Trophoblast cell (in vitro differentiated cells and primary cell): ENCODE measurements at regions not wholly inside any gene's neighbourhood (a gene's known extent, or its start where the extent isn't known, plus 50 kb on each side); places are given as distances from the start of the nearest gene placed in this dataset.

Experiments used
- DNase-seq, 2 donors: peaks; one replicate each; pipeline ENCODE4 v3.0.0-alpha.2; 2016
- H2AFZ ChIP-seq: 2 replicates; pipeline ENCODE4 v1.6.1; 2013; ENCODE audit warnings: low read length, moderate library complexity, mild to moderate bottlenecking; ENCODE audit not compliant: insufficient read depth, poor library complexity
- H2AK5ac ChIP-seq: 2 replicates; pipeline ENCODE4 v1.6.1; 2013; ENCODE audit warnings: mild to moderate bottlenecking, low read length
- H2BK120ac ChIP-seq: 2 replicates; pipeline ENCODE4 v1.6.1; 2013; ENCODE audit warnings: low read length, mild to moderate bottlenecking, moderate library complexity; ENCODE audit not compliant: insufficient read depth, poor library complexity
- H2BK12ac ChIP-seq: 2 replicates; pipeline ENCODE4 v1.6.1; 2013; ENCODE audit warnings: mild to moderate bottlenecking, low read length, moderate library complexity
- H2BK5ac ChIP-seq: 2 replicates; pipeline ENCODE4 v1.6.1; 2013; ENCODE audit warnings: low read length, low read depth, moderate library complexity, mild to moderate bottlenecking; ENCODE audit not compliant: poor library complexity
- H3K14ac ChIP-seq: 2 replicates; pipeline ENCODE4 v1.6.1; 2013; ENCODE audit warnings: mild to moderate bottlenecking, low read length
- H3K18ac ChIP-seq: 2 replicates; pipeline ENCODE4 v1.6.1; 2013; ENCODE audit warnings: mild to moderate bottlenecking, low read length
- H3K23ac ChIP-seq: 2 replicates; pipeline ENCODE4 v1.6.1; 2013; ENCODE audit warnings: low read length
- H3K27ac ChIP-seq: 2 replicates; pipeline ENCODE4 v1.5.1; 2013; ENCODE audit warnings: low read depth, mild to moderate bottlenecking, inconsistent platforms, low read length, moderate library complexity
- H3K27me3 ChIP-seq: 2 replicates; pipeline ENCODE4 v1.6.1; 2013; ENCODE audit warnings: inconsistent platforms, mild to moderate bottlenecking, low read length, moderate library complexity; ENCODE audit not compliant: insufficient read depth
- H3K36me3 ChIP-seq, 2 experiments: 1 replicate in 1 of 2; 2 replicates in 1 of 2; pipeline ENCODE4 v1.6.1; 2013; ENCODE audit warnings: low read length in 2 of 2, mild to moderate bottlenecking in 2 of 2, moderate library complexity in 1 of 2; ENCODE audit not compliant: insufficient read depth in 2 of 2, control insufficient read depth in 1 of 2
- H3K4ac ChIP-seq: 2 replicates; pipeline ENCODE4 v1.6.1; 2013; ENCODE audit warnings: low read depth, mild to moderate bottlenecking, low read length, moderate library complexity
- H3K4me1 ChIP-seq, 2 experiments: 1 replicate in 1 of 2; 2 replicates in 1 of 2; pipeline ENCODE4 v1.6.1; 2013; ENCODE audit warnings: low read length in 2 of 2, mild to moderate bottlenecking in 2 of 2, moderate library complexity in 1 of 2; ENCODE audit not compliant: insufficient read depth in 2 of 2, control insufficient read depth in 1 of 2
- H3K4me2 ChIP-seq: 2 replicates; pipeline ENCODE4 v1.6.1; 2013; ENCODE audit warnings: inconsistent platforms, mild to moderate bottlenecking, low read length, moderate library complexity
- H3K4me3 ChIP-seq: 2 replicates; pipeline ENCODE4 v1.5.1; 2013; ENCODE audit warnings: mild to moderate bottlenecking, low read depth, low read length, inconsistent platforms
- H3K79me1 ChIP-seq: one replicate; pipeline ENCODE4 v1.6.1; 2013; ENCODE audit warnings: low read length
- H3K79me2 ChIP-seq: 2 replicates; pipeline ENCODE4 v1.6.1; 2013; ENCODE audit warnings: low read length, mild to moderate bottlenecking; ENCODE audit not compliant: control insufficient read depth, insufficient read depth, poor library complexity
- H3K9ac ChIP-seq: 2 replicates; pipeline ENCODE4 v1.6.1; 2013; ENCODE audit warnings: mild to moderate bottlenecking, low read length
- H3K9me3 ChIP-seq: 2 replicates; pipeline ENCODE4 v1.6.1; 2013; ENCODE audit warnings: low read depth, mild to moderate bottlenecking, control low read depth, inconsistent platforms, low read length; ENCODE audit not compliant: insufficient read depth
- H4K12ac ChIP-seq: 2 replicates; pipeline ENCODE4 v1.6.1; 2013; ENCODE audit warnings: low read depth, mild to moderate bottlenecking, low read length, moderate library complexity
- H4K8ac ChIP-seq: 2 replicates; pipeline ENCODE4 v1.6.1; 2013; ENCODE audit warnings: low read depth, mild to moderate bottlenecking, low read length, moderate library complexity
- H4K91ac ChIP-seq: one replicate; pipeline ENCODE4 v1.6.1; 2013; ENCODE audit warnings: low read depth, mild to moderate bottlenecking, low read length, moderate library complexity
- WGBS: extraction: QIAGEN DNeasy Blood & Tissue Kit; methylation state at CpG from one replicate; pipeline ENCODE4 v1.1.7; 2013; ENCODE audit warnings: missing lambda C conversion rate; ENCODE audit not compliant: insufficient read length, insufficient coverage; ENCODE audit errors: extremely low coverage; 5-methylcytosine and 5-hydroxymethylcytosine counted together

GRCh38 chr2:46844443-46844842, 71.2 kb downstream of the MCFD2 start:
- Histone ChIP-seq H3K79me1 (peaks cover 7% of the 10 kb centered on the region), H2AFZ (no peak overlapping the region), H3K18ac (no peak overlapping the region), H4K91ac (no peak overlapping the region), H2BK5ac (no peak overlapping the region), H3K4me1 (peaks cover 0 to 6% of the 10 kb centered on the region in 2 experiments), H3K79me2 (peaks cover 2% of the 10 kb centered on the region), H2BK120ac (no peak overlapping the region), H4K8ac (no peak overlapping the region), H2BK12ac (no peak overlapping the region), H3K27ac (no peak overlapping the region), H3K9ac (no peak overlapping the region), H3K4me2 (no peak overlapping the region), H3K23ac (no peak overlapping the region), H3K36me3 (no peaks in the 10 kb centered on the region), H2AK5ac (no peak overlapping the region), H3K4me3 (no peak overlapping the region), H3K27me3 (no peaks in the 10 kb centered on the region), H3K4ac (no peak overlapping the region), H4K12ac (no peak overlapping the region), H3K9me3 (no peaks in the 10 kb centered on the region), H3K14ac (no peak overlapping the region)
- WGBS, result no CpG with 5 or more reads among the region's 1 CpG
- no peak for DNase-seq

GRCh38 chr2:46844034-46844433, 71.6 kb downstream of the MCFD2 start:
- H3K36me3 ChIP-seq, result no peaks in the 10 kb centered on the region
- H3K23ac ChIP-seq, result no peak overlapping the region
- no peak overlapping the region for H3K9ac ChIP-seq
- no peak for DNase-seq
- H3K4ac ChIP-seq, result no peak overlapping the region
- H4K12ac ChIP-seq, result no peak overlapping the region
- H3K14ac ChIP-seq, result no peak overlapping the region
- no peak overlapping the region for H4K8ac ChIP-seq
- no peak overlapping the region for H3K18ac ChIP-seq
- no peak overlapping the region for H2BK120ac ChIP-seq
- no peaks in the 10 kb centered on the region for H3K27me3 ChIP-seq
- no CpG with 5 or more reads among the region's 2 CpGs for WGBS
- no peaks in the 10 kb centered on the region for H3K9me3 ChIP-seq
- no peak overlapping the region for H2AK5ac ChIP-seq
- peaks cover 2% of the 10 kb centered on the region for H3K79me2 ChIP-seq
- H2AFZ ChIP-seq, result no peak overlapping the region
- H3K4me1 ChIP-seq, result peaks cover 0 to 6% of the 10 kb centered on the region in 2 experiments
- H2BK5ac ChIP-seq, result no peak overlapping the region
- H3K27ac ChIP-seq, result no peak overlapping the region
- no peak overlapping the region for H3K4me2 ChIP-seq
- H3K79me1 ChIP-seq, result peaks cover 7% of the 10 kb centered on the region
- H4K91ac ChIP-seq, result no peak overlapping the region
- no peak overlapping the region for H2BK12ac ChIP-seq
- no peak overlapping the region for H3K4me3 ChIP-seq

GRCh38 chr2:46843316-46843715, 72.3 kb downstream of the MCFD2 start:
- Histone ChIP-seq H3K9me3 (no peaks in the 10 kb centered on the region), H3K9ac (no peak overlapping the region), H3K4me2 (no peak overlapping the region), H2BK120ac (no peak overlapping the region), H3K79me2 (peaks cover 2% of the 10 kb centered on the region), H3K79me1 (peaks cover 7% of the 10 kb centered on the region), H4K91ac (no peak overlapping the region), H2BK5ac (no peak overlapping the region), H3K18ac (no peak overlapping the region), H4K12ac (no peak overlapping the region), H3K36me3 (no peaks in the 10 kb centered on the region), H3K4me1 (peaks cover 0 to 6% of the 10 kb centered on the region in 2 experiments), H2AK5ac (no peak overlapping the region), H2BK12ac (no peak overlapping the region), H4K8ac (no peak overlapping the region), H3K4me3 (no peak overlapping the region), H3K14ac (no peak overlapping the region), H3K27me3 (no peaks in the 10 kb centered on the region), H3K27ac (no peak overlapping the region), H3K4ac (no peak overlapping the region), H2AFZ (no peak overlapping the region), H3K23ac (no peak overlapping the region)
- WGBS, result no CpG with 5 or more reads among the region's 5 CpGs
- DNase-seq, result no peak

GRCh38 chr2:46842876-46843275, 72.7 kb downstream of the MCFD2 start:
- Histone ChIP-seq H3K36me3 (no peaks in the 10 kb centered on the region), H2BK12ac (no peak overlapping the region), H4K8ac (no peak overlapping the region), H2BK120ac (no peak overlapping the region), H2BK5ac (no peak overlapping the region), H2AK5ac (no peak overlapping the region), H3K79me2 (peaks cover 2% of the 10 kb centered on the region), H3K27ac (no peak overlapping the region), H3K9me3 (no peaks in the 10 kb centered on the region), H3K4ac (no peak overlapping the region), H3K14ac (no peak overlapping the region), H3K4me3 (no peak overlapping the region), H2AFZ (no peak overlapping the region), H3K4me2 (no peak overlapping the region), H3K18ac (no peak overlapping the region), H4K91ac (no peak overlapping the region), H3K79me1 (peaks cover 7% of the 10 kb centered on the region), H3K27me3 (no peaks in the 10 kb centered on the region), H3K23ac (no peak overlapping the region), H3K4me1 (peaks cover 0 to 5% of the 10 kb centered on the region in 2 experiments), H4K12ac (no peak overlapping the region), H3K9ac (no peak overlapping the region)
- no CpG with 5 or more reads among the region's 7 CpGs for WGBS
- no peak for DNase-seq
